GM18951 (cell line): ENCODE measurements at regions not wholly inside any gene's neighbourhood (a gene's known extent, or its start where the extent isn't known, plus 50 kb on each side); places are given as distances from the start of the nearest gene placed in this dataset.

Experiments used
- POLR2A ChIP-seq: IDR thresholded peaks from 4 replicates; pipeline ENCODE4 v1.6.1; 2011; ENCODE audit warnings: mild to moderate bottlenecking; ENCODE audit not compliant: insufficient read length, insufficient read depth; ENCODE audit errors: extremely low read depth
- in situ Hi-C: fragments of 300-500 bp; cut with MboI; formaldehyde crosslinking; loops from one replicate; pipeline ENCODE4 v1.12.0; 2022; ENCODE audit warnings: low sequenced_read_pairs, mixed read lengths, inconsistent platforms; ENCODE audit not compliant: unreplicated experiment

DNA sequence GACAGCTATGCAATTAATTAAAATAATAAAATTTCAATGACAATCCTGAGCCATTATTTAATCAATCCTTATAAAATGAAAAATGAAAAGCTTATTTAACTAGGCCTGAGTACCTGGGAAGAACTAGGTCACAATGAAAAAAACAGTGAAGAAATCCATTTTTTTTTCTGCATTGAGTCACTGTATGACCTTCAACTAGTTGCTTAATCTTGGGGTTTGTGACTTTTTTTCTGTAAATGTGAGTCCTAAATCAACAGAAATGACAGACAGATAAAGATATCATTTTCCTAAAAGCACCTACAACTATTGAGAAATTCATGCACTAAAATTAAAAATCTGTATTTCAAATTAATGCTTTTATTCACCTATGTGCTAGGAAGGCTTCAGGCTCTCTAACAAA lies 96.8 kb downstream of the TMEM26 start:
- in situ Hi-C loops: no loop called here

DNA sequence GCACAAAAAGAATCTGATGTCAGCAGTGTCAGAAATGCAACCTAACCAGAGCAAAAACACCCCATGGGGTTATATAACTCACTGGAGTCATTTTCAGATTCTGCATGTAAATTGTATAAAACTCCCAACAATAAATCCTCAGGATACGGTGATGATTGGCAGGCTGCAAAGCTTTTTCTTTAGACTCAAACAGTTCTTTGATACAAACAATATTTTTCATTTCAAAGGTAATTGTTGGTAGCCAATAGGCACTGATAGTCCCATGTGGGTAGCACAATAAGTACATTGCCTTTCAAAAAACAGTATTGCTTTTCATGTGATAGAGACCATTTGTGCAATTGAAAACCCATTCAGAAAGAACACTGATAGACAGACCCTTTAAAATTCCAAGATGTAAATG lies 98.0 kb downstream of the TMEM26 start:
- in situ Hi-C loops: no loop called here

More for the DNA sequence above, 96.8 kb downstream of the TMEM26 start:
- TF ChIP-seq POLR2A: no peak

DNA sequence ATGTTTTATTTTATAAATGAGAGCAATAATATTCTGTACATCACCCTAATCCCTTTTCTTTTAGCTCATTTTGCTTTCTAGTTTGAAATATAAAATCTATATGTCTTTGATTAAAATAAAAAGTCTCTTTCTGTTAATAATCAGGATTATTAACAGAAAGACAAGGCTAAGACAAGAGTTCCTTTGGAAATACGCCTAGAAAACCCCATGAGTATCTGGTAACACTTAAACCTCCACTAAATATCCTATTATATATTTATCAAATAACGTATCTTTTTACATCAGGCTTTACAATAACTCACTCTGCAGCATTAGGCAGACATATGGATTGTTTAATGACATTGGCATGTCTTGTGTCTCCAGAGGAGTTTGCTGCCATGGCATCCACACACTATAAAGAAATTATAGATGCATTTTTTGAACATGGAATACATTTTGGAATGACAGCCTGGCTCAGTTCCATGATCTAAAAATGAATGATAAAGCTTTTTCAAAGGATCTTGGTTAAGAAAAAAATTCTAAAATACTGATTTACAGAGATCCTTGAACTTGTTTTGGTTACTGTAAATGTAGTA lies 98.7 kb downstream of the TMEM26 start:
- in situ Hi-C loops: no loop called here
- no peak for TF ChIP-seq POLR2A

More for the DNA sequence above, 98.0 kb downstream of the TMEM26 start:
- no peak for TF ChIP-seq POLR2A

DNA sequence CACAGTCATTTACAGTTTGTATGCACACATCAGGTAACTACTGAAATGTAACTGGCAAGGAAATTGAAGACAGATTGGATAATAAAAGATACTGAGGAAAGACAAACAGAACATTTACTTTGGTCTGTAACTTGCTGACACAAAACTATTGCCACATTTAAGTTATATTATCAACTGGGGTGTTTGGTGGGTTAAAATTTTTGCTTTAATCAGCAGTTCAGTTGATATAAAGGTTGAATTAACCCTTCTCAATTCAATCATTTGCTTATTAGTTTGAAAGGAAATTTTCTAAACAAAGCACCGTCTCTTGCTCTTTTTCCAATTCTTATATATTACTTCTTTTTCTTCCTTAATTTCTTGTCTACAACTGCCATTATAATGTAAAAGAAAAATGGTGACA lies 102.4 kb downstream of the TMEM26 start:
- in situ Hi-C loops: no loop called here
- no peak for TF ChIP-seq POLR2A

DNA sequence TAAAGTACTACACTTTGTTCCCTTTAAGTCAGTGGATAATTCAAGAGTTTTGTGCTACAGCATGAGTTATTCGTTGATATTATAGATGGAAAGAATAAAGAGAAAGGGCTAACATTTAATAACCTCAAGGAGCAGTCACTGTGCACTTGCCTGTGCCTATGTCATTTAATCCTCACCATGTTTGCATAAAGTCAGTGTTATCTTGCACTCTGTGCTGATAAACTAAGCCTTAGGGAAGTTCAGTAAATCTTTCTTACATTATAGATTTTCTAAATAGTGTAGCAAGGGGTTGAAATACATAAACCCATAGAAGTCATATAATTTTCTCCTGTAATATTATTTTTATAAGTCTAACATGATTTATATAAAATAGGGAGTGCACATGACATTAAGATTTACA lies 103.1 kb downstream of the TMEM26 start:
- TF ChIP-seq POLR2A: no peak
- in situ Hi-C loops: no loop called here

DNA sequence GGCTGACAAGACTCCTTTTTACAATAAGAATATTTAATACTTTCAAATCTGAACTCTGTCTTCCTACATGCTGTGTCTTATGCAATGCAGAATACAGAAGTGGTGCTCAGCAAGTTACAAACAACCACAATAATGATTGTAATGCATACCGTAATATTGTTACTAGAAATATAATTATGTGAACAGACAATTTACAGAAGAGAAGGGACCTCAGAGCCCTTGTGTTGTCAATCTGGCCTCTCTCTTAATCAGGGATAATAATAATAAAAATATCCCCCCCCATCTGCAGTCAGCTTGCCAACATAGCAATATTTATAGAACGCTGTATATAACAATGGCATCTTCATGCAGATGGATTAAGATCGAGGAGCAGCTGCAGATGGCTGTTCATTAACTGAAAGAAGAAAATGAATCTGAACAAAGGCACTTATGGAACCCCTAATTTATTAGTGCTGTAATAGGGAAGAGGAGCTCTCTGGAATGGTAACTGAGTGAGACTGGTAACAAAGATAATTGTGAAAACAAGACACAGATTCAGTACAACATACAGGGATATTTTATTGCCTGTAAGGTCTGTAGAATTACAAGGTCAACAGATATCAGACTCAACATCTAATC lies 106.3 kb downstream of the TMEM26 start:
- no peak for TF ChIP-seq POLR2A
- in situ Hi-C loops: no loop called here

DNA sequence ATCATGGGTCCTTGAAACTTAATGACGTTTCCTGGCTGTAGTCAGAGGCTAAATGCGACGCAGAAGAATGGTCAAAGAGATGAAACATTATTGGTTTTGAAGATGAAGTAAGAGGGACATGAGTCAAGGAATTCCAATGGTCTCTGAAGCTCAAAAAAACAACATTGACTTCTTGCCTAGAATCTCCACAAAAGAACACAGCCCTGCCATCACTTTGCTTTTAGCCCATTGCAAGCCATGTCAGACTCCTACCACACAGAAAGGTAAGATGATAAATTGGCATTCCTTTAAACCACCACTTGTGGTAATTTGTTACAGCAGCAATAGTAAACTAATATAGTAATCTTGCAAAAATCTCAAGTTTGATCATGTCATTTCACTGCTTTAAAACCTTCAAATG lies 109.4 kb downstream of the TMEM26 start:
- in situ Hi-C loops: no loop called here

DNA sequence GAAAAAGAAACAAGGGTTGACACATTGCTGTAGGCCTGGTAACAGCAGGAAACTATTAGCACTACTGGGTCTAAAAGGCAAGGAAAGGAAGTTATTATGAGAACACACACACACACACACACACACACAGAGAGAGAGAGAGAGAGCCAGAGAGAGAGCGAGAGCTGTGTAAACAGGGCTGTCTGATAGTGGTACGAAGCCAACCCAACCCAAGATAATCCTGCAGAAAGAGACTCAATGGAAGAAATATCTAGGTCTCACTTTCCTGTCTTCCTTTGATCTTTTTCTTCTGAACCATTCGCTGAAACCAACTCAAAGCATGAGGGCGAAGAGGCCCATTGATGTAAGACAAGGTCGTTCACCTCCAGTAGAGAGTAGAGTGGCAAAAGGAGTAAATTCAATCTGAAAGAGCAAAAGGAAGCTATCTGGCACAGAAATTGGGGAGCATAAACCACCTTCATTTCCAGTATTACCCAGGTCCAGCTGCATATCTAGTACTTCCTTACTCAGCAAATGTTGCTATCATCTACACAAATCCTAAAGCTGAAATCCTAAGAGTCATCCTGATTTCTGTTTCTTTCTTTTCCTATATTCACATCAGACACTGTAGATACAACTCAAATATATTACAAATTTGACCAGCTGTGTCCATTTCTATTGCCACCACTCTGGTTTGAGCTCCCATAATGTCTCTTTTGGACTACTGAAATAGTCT lies 110.2 kb downstream of the TMEM26 start:
- in situ Hi-C loops: no loop called here
- TF ChIP-seq POLR2A: no peak

More for the DNA sequence above, 109.4 kb downstream of the TMEM26 start:
- no peak for TF ChIP-seq POLR2A

DNA sequence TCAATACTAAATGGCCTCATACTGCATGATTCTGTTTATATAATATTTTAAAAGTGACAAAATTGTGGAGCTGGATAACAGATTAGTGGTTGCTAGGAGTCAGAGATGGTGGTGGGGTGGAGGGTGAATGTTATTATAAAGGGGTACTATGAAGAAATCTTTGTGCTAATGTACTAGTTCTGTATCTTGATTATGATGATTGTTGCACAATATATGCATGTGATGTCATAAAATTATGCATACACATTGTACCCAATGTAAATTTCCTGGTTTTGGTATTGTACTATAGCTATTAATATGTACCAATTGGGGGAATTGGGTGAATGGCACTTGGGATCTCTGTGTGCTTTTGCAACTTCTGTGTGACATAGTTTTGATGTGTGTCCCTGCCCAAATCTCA lies 112.2 kb downstream of the TMEM26 start:
- TF ChIP-seq POLR2A: no peak
- in situ Hi-C loops: no loop called here

DNA sequence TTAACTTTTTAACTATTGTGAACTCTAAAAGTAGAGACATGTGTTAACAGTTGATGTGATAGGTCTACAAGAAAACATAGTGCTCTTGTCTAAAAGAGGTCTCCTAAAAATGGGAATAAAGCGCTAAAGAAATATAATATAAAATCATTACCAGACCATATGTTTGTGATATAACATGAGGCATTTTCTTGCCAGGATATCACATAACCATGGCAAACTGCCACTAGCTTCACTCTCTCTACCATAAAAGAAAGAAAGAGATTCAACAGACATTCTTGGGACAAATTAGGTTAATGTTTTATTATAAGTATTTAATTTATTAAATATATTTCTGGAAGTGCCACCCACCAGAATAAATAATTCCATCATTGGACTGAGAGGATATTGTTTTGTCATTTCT lies 115.0 kb downstream of the TMEM26 start:
- in situ Hi-C loops: no loop called here
- no peak for TF ChIP-seq POLR2A

DNA sequence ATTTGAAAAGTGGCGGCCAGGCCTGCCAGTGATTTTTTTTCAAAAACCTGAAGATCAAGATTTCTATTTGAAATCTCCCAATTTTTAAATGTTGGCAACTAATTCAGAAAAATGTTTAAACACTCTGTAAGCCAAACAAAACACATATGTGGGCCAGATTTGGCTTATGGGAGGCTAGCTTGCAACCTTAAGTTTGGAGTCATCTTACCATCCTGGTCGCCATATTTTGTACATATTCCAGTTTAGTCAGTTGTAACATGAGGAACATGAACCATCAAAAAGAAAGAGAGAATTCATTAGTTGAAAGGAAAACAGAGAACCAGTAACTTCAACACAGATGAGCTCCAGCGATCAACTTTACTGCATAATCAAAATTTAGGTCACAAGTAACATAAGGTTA lies 115.4 kb downstream of the TMEM26 start:
- TF ChIP-seq POLR2A: no peak
- in situ Hi-C loops: no loop called here

DNA sequence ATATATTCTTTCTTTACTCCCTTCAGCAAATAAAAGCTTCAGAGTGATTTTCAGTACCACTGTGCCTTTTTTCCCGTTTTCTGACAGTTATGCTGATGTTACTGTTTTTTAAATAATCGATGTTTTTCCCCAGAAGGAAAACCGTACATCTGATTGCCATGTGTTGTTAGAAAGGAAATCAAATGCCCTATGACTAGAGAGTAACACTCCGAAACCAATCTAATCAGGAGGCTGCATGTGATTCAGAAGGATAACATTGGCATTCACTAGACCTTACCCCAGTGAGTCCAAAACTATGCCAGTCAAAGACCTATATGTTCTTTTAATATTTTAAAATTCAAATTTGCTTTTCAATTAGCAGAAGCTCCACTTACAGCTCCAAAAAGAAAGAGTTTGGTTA lies 116.3 kb downstream of the TMEM26 start:
- in situ Hi-C loops: no loop called here
- TF ChIP-seq POLR2A: no peak

DNA sequence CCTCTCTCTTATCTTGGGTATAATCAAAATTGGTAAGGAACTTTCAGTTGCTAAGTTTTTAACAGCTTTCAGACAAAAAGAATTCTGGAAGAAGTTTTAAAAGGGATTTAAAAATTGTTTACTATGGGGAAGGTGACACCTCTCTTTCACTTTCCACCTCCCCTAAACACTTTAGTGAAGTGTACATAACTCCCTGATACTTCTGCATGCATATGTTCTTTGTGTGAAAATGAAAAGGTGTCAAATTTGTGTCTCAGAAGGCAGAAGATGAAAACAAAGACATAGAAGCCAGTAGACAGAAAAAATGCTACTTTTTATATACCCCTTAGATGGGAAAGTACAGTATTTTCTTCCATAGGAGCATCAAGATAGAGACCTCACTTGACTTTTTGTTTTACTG lies 117.8 kb downstream of the TMEM26 start:
- in situ Hi-C loops: no loop called here

DNA sequence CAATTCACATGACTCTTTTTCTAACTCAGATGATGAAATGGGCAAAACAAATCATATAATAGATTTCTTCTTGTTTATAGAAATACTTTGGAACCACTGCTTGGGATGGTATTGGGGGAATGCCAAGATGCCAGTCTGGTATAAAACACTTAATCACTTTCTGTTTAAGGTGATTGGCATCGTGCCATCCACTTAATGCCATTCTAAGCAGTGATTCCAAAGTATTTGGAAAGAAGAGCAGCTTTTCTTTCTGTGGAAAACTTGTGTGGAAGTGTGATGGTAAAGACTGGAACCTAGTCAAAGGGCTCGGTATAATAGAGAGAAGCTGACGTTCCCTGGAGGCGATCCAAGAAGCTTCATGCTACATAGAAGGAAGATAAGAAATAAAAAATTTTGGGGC lies 120.6 kb downstream of the TMEM26 start:
- no peak for TF ChIP-seq POLR2A
- in situ Hi-C loops: no loop called here

More for the DNA sequence above, 117.8 kb downstream of the TMEM26 start:
- TF ChIP-seq POLR2A: no peak
